ENCODE measurements at regions not wholly inside any gene's neighbourhood (a gene's known extent, or its start where the extent isn't known, plus 50 kb on each side); places are given as distances from the start of the nearest gene placed in this dataset.

- ATAC-seq = no peak
- no peak overlapping the region for H3K27ac Mint-ChIP-seq
- no peaks in the 10 kb centered on the region for H3K36me3 Mint-ChIP-seq
- peaks cover 3% of the 10 kb centered on the region for H3K9me3 Mint-ChIP-seq
- no peaks in the 10 kb centered on the region for H3K4me1 Mint-ChIP-seq
- H3K27me3 Mint-ChIP-seq = no peaks in the 10 kb centered on the region
- H3K4me3 Mint-ChIP-seq = no peak overlapping the region
Measured at GRCh38 chr9:106737516-106737915, 125.5 kb upstream of the ZNF462 start.

GRCh38 chr9:106738109-106738508 lies 124.9 kb upstream of the ZNF462 start:
- Mint-ChIP-seq H3K27ac (no peak overlapping the region), H3K27me3 (no peaks in the 10 kb centered on the region), H3K36me3 (no peaks in the 10 kb centered on the region), H3K9me3 (peaks cover 3% of the 10 kb centered on the region), H3K4me3 (no peak overlapping the region), H3K4me1 (no peaks in the 10 kb centered on the region)
- ATAC-seq = no peak

GRCh38 chr9:106745457-106745856 lies 117.5 kb upstream of the ZNF462 start:
- Mint-ChIP-seq H3K36me3 (no peaks in the 10 kb centered on the region), H3K4me1 (no peaks in the 10 kb centered on the region), H3K9me3 (peaks cover 4% of the 10 kb centered on the region), H3K27me3 (no peaks in the 10 kb centered on the region), H3K4me3 (no peak overlapping the region), H3K27ac (no peak overlapping the region)
- no peak for ATAC-seq

GRCh38 chr9:106745876-106746275 lies 117.1 kb upstream of the ZNF462 start:
- Mint-ChIP-seq H3K36me3 (no peaks in the 10 kb centered on the region), H3K4me1 (no peaks in the 10 kb centered on the region), H3K27me3 (no peaks in the 10 kb centered on the region), H3K27ac (no peak overlapping the region), H3K4me3 (no peak overlapping the region), H3K9me3 (peaks cover 4% of the 10 kb centered on the region)
- no peak for ATAC-seq

GRCh38 chr9:106751681-106752080 lies 111.3 kb upstream of the ZNF462 start:
- no peaks in the 10 kb centered on the region for H3K36me3 Mint-ChIP-seq
- H3K4me3 Mint-ChIP-seq = no peak overlapping the region
- no peak overlapping the region for H3K27ac Mint-ChIP-seq
- no peaks in the 10 kb centered on the region for H3K9me3 Mint-ChIP-seq
- H3K27me3 Mint-ChIP-seq = no peaks in the 10 kb centered on the region
- no peak for ATAC-seq
- peaks cover 10% of the 10 kb centered on the region for H3K4me1 Mint-ChIP-seq

- H3K4me1 Mint-ChIP-seq = peaks cover 10% of the 10 kb centered on the region
- no peaks in the 10 kb centered on the region for H3K9me3 Mint-ChIP-seq
- H3K36me3 Mint-ChIP-seq = no peaks in the 10 kb centered on the region
- no peak overlapping the region for H3K4me3 Mint-ChIP-seq
- no peak for ATAC-seq
- no peak overlapping the region for H3K27ac Mint-ChIP-seq
- H3K27me3 Mint-ChIP-seq = no peaks in the 10 kb centered on the region
Measured at GRCh38 chr9:106752581-106752980, 110.4 kb upstream of the ZNF462 start.

- ATAC-seq = peak; percentile 63
- H3K4me3 Mint-ChIP-seq = no peak overlapping the region
- no peaks in the 10 kb centered on the region for H3K9me3 Mint-ChIP-seq
- no peak overlapping the region for H3K27ac Mint-ChIP-seq
- H3K27me3 Mint-ChIP-seq = no peaks in the 10 kb centered on the region
- no peaks in the 10 kb centered on the region for H3K36me3 Mint-ChIP-seq
- peaks cover 10% of the 10 kb centered on the region for H3K4me1 Mint-ChIP-seq
Measured at GRCh38 chr9:106753155-106753671, 109.8 kb upstream of the ZNF462 start.

GRCh38 chr9:106755736-106756135 lies 107.2 kb upstream of the ZNF462 start:
- ATAC-seq = no peak
- Mint-ChIP-seq H3K4me1 (peaks cover 10% of the 10 kb centered on the region), H3K36me3 (no peaks in the 10 kb centered on the region), H3K9me3 (no peaks in the 10 kb centered on the region), H3K27me3 (no peaks in the 10 kb centered on the region), H3K4me3 (no peak overlapping the region), H3K27ac (no peak overlapping the region)

GRCh38 chr9:106757514-106757913 lies 105.5 kb upstream of the ZNF462 start:
- ATAC-seq = no peak
- no peaks in the 10 kb centered on the region for H3K9me3 Mint-ChIP-seq
- no peaks in the 10 kb centered on the region for H3K27me3 Mint-ChIP-seq
- peaks cover 10% of the 10 kb centered on the region for H3K4me1 Mint-ChIP-seq
- H3K36me3 Mint-ChIP-seq = no peaks in the 10 kb centered on the region
- H3K27ac Mint-ChIP-seq = no peak overlapping the region
- H3K4me3 Mint-ChIP-seq = no peak overlapping the region

GRCh38 chr9:106758911-106759310 lies 104.1 kb upstream of the ZNF462 start:
- H3K36me3 Mint-ChIP-seq = no peaks in the 10 kb centered on the region
- no peak overlapping the region for H3K4me3 Mint-ChIP-seq
- peaks cover 3% of the 10 kb centered on the region for H3K9me3 Mint-ChIP-seq
- no peaks in the 10 kb centered on the region for H3K27me3 Mint-ChIP-seq
- no peak for ATAC-seq
- H3K27ac Mint-ChIP-seq = no peak overlapping the region
- H3K4me1 Mint-ChIP-seq = no peaks in the 10 kb centered on the region

GRCh38 chr9:106761493-106761892 lies 101.5 kb upstream of the ZNF462 start:
- no peak overlapping the region for H3K27ac Mint-ChIP-seq
- peaks cover 8% of the 10 kb centered on the region for H3K27me3 Mint-ChIP-seq
- H3K4me3 Mint-ChIP-seq = no peak overlapping the region
- H3K36me3 Mint-ChIP-seq = no peaks in the 10 kb centered on the region
- no peak for ATAC-seq
- H3K4me1 Mint-ChIP-seq = no peaks in the 10 kb centered on the region
- peaks cover 6% of the 10 kb centered on the region for H3K9me3 Mint-ChIP-seq

GRCh38 chr9:106766616-106767015 lies 96.3 kb upstream of the ZNF462 start:
- Mint-ChIP-seq H3K27ac (no peak overlapping the region), H3K4me3 (no peak overlapping the region), H3K4me1 (no peaks in the 10 kb centered on the region), H3K9me3 (peaks cover 6% of the 10 kb centered on the region), H3K27me3 (peaks cover 8% of the 10 kb centered on the region), H3K36me3 (no peaks in the 10 kb centered on the region)
- ATAC-seq = no peak

- Mint-ChIP-seq H3K27me3 (peaks cover 8% of the 10 kb centered on the region), H3K4me3 (no peak overlapping the region), H3K4me1 (no peaks in the 10 kb centered on the region), H3K27ac (no peak overlapping the region), H3K9me3 (peaks cover 3% of the 10 kb centered on the region), H3K36me3 (no peaks in the 10 kb centered on the region)
- no peak for ATAC-seq
Measured at GRCh38 chr9:106769331-106769730, 93.6 kb upstream of the ZNF462 start.

- H3K27me3 Mint-ChIP-seq = no peaks in the 10 kb centered on the region
- H3K4me3 Mint-ChIP-seq = no peak overlapping the region
- H3K27ac Mint-ChIP-seq = no peak overlapping the region
- H3K9me3 Mint-ChIP-seq = peaks cover under 1% of the 10 kb centered on the region
- no peaks in the 10 kb centered on the region for H3K36me3 Mint-ChIP-seq
- ATAC-seq = peak; percentile 26
- H3K4me1 Mint-ChIP-seq = no peaks in the 10 kb centered on the region
Measured at GRCh38 chr9:106771608-106772007, 91.4 kb upstream of the ZNF462 start.

- Mint-ChIP-seq H3K9me3 (peaks cover 3% of the 10 kb centered on the region), H3K4me1 (no peaks in the 10 kb centered on the region), H3K27ac (no peak overlapping the region), H3K4me3 (no peak overlapping the region), H3K27me3 (no peaks in the 10 kb centered on the region), H3K36me3 (no peaks in the 10 kb centered on the region)
- no peak for ATAC-seq
Measured at GRCh38 chr9:106772523-106773290, 90.3 kb upstream of the ZNF462 start.

GRCh38 chr9:106773750-106774149 lies 89.2 kb upstream of the ZNF462 start:
- no peak for ATAC-seq
- no peak overlapping the region for H3K27ac Mint-ChIP-seq
- H3K4me1 Mint-ChIP-seq = no peaks in the 10 kb centered on the region
- no peak overlapping the region for H3K4me3 Mint-ChIP-seq
- H3K27me3 Mint-ChIP-seq = no peaks in the 10 kb centered on the region
- H3K9me3 Mint-ChIP-seq = peaks cover 3% of the 10 kb centered on the region
- H3K36me3 Mint-ChIP-seq = no peaks in the 10 kb centered on the region

Data from stimulated activated memory B cell treated with anti-CD40 and anti-IgM and Interleukin-4, amounts not matched to agents 10 μg/mL and 1 μg/mL and 100 μg/mL, for 72 hours (primary cell).